ENCODE measurements at regions not wholly inside any gene's neighbourhood (a gene's known extent, or its start where the extent isn't known, plus 50 kb on each side); places are given as distances from the start of the nearest gene placed in this dataset.

- no peak for DNase-seq
These were observed 800.0 kb upstream of the LUZP2 start for GRCh38 chr11:23696688-23697415.

GRCh38 chr11:23704183-23704582 lies 792.7 kb upstream of the LUZP2 start:
- DNase-seq = no peak

DNA sequence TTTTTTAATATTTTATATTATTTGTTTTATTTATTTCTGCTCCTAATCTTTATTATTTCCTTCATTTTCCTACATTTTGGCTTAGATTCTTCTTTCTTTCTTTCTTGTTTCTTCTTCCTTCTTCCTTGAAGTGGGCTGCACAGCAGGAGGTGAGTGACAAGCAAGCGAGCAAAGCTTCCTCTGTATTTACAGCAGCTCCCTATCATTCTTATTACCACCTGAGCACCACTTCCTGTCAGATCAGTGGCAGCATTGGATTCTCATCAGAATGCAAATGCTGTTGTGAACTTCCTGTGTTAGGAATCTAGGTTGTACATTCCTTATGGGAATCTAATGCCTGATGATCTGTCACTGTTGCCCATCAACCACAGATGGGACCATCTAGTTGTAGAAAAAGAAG lies 784.9 kb upstream of the LUZP2 start:
- no peak for DNase-seq

DNA sequence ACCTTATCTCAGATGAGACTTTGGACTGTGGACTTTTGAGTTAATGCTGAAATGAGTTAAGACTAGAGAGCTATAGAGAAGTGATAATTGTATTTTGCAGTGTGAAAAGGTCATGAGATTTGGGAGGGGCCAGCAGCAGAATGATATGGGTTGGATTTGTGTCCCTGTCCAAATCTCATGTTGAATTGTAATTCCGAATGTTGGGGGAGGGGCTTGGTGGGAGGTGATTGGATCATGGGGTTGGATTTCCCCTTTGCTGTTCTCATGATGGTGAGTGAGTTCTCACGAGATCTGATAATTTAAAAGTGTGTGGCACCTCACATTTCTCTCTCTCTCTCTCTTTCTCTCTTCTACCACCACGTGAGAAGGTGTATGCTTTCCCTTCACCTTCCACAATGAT lies 777.8 kb upstream of the LUZP2 start:
- no peak for DNase-seq

- DNase-seq = no peak
These were observed 773.0 kb upstream of the LUZP2 start for GRCh38 chr11:23723861-23724260.

GRCh38 chr11:23725752-23726151 lies 771.1 kb upstream of the LUZP2 start:
- DNase-seq = no peak

DNA sequence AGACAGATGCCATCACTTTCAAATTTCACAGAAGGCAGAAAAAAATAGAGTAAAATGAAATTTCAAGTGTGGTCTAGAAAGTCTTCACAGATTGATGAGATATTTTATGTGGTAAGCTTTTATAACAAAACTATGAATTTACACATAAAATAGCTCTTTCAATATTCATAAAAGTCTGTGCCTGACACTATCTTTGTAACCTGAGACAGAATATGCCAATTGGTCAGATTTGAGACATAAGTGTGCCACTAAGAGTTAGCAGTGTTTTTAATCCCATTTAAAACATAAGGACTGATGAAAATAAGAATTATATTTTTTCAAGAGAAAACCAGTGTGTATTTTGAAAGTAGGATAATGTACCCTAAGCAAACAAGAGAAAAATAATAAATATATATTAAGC lies 769.5 kb upstream of the LUZP2 start:
- DNase-seq = no peak

DNA sequence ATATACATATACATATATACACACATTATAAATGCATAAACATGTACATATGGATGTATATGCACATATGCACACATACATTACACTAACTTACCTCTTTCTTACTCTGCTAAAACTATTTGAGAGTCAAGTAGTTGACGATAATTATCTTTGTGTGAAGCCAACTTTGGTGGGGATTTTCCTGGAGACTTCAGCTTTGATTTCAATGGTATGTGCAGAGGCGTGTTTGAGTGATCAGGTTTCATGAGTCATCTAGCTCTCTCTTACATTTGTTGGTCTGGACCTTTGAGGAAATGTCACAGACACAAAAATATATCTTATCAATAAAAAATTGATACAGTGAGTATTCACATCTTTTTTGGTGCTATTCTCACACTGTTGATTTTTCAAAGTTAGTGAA lies 769.1 kb upstream of the LUZP2 start:
- no peak for DNase-seq

DNA sequence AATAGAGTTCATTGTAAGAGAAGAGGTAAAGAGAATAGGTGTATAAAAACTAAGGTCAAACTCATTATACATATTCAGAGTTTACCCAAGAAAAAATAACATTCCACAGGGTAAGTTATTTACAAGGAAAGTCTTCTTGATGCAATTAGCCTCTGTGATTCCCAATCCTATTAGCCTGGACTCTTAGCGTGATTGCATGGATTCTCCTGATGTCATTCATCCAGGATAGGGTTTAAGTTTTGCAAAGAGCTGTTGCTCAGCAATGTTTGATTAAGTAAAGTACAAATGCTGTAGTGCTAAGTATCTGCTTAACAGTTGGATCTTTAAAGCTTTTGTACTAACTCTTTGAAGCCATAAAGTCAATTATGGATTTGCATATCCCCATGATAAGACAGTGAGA lies 767.8 kb upstream of the LUZP2 start:
- no peak for DNase-seq

DNA sequence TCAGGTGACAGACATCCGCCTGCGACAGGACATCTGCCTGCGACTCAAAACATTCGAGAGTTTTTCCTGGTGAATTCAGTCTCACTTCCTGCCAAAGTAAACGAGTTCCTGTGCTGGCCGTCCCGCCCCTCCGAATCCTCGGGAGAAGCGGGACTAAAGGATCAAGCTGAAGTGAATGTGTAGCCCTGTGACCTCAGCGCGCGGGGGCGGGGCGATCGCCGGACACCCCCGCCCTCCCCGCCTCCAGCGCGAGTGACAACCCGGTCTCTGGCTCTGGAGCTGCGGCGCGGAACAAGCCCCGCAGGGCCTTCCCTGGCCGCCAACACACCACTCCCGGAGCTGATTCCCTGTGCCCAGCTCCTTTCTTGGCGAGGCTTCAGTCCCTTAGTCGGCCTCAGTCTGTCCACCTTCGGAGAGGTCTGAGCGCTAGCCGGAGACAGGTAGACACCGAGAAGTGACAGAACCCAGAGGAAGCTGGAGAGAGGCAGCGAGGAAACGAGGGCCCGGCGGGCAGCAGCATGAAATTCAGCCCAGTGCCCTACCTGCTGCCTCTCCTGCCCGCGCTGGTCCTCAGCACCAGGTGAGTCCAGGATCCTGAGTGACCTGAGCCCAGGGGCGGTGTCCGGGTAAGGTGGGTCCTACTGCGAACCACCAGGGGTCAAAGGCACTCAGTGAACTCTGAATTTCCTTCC lies 766.4 kb upstream of the LUZP2 start:
- DNase-seq = no peak

- DNase-seq = no peak
These were observed 764.8 kb upstream of the LUZP2 start for GRCh38 chr11:23732026-23732425.

GRCh38 chr11:23746896-23747295 lies 750.0 kb upstream of the LUZP2 start:
- DNase-seq = no peak

DNA sequence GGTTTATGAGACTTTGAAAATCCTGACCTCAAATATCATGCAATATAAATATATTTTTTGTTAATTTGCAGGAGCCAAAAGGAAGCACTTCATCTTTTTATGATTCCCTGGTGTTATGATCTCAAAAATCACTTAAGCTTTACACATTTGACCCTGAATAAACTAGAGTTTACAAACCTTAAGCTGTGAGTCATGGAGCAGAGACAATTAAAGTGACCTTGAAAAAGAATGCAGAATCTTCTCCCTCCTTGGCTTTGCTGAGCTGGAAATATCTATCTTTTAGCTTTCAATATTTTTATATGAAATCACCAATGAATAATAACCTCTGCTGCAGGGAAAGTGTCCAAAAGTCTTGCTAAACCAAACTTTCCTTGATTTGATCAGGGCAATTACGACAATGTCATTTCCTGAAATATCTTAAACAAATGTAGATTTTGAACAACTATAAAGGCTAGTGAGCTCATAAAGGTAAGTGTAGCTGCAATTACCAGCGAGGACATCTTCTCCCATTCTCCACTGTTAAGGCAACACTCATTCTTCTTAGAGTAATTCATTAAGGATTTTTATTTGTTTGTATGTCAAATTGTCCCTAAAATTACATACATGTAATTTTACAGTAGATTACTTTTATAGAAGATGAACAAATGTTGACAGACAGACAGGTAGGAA lies 747.0 kb upstream of the LUZP2 start:
- DNase-seq = no peak

- DNase-seq = no peak
These were observed 745.6 kb upstream of the LUZP2 start for GRCh38 chr11:23751280-23751679.

DNA sequence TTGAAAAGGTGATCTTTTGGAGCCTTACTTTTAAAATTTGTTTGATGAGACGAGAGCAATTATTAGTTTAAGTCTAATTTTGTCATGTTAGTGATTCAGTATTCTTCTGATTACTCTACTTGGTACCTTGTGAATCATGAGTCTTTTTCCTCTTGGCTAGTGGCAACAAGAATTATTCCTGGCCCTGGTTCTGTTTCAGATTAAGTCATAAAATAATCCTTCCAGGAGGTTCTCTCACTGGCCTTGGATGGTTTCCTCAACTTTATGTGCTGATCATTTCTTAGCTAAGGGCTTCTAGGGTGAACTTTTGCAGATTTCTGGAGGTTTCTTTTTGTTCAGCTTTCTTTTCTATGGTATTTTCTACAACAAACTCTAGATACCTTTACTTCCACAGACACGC lies 741.8 kb upstream of the LUZP2 start:
- no peak for DNase-seq

DNA sequence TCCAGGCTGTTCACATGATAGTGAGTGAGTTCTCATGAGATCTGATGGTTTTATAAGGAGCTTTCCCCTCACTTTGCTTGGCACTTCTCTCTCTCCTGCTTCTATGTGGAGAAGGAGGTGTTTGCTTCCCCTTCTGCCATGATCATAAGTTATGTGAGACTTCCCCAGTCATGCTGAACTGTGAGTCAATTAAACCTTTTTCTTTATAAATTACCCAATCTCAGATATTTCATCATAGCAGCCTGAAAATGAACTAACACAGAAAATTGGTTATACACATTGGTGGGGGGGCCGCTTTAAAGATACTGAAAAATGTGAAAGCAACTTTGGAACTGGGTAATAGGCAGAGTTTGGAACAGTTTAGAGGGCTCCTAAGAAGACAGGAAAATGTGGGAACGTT lies 741.1 kb upstream of the LUZP2 start:
- no peak for DNase-seq

- no peak for DNase-seq
These were observed 737.4 kb upstream of the LUZP2 start for GRCh38 chr11:23759489-23759888.

DNA sequence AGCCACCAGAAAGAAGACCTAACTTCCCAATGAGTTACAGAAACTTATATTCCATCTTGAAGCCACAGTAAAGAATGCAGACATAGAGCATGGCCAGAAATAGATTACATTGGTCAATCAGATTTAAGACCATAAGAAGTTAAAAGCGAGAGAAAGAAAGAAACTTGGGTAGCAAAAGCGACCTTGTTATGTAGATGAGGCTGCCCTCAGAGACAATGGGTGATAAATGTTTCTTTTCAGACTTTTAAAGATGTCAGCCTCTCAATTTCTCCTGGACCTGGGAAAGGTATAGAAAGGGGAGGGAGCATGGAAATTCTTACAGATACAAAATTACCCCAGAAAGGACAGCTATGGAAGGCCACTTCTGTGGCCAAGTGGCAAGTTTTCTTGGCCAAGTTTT lies 732.6 kb upstream of the LUZP2 start:
- no peak for DNase-seq

- DNase-seq = no peak
These were observed 731.1 kb upstream of the LUZP2 start for GRCh38 chr11:23765682-23766252.

DNA sequence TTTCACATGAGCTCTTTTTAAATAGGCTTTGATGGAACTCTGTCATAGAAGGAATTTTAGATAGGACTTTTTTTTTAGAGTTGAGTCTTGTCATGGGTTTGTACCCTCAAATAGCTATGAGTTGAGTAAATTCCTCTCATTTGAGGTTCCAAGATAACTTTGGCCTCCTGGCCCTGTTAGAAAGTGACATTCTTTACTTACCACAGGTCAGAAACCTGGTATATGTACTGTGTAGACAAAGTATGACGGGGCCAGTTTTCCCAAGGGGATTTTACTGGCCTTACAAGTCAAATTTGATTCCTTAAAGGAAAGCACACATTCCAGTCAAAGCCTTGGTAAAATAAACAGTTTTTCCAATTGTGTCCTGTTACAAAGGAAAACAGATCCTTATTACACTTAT lies 729.3 kb upstream of the LUZP2 start:
- DNase-seq = no peak

DNA sequence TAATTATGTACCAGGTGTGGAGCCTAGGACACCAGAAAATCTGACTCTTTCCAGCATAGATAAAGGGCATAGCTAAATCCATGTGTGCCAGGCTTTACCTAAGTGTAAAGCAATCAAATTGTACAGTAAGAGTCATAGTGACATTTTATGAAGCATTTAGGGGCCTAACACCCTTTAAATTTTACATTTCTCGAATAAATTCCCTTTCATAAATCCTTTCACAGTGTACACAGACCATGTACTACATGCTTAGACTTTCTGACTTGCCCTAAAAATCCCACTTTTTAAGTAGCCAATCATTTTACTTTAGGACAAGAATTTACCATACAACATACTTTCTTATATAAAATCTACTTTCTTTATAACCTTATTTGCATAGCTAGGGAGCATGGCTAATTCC lies 727.6 kb upstream of the LUZP2 start:
- no peak for DNase-seq

GRCh38 chr11:23772081-23772480 lies 724.8 kb upstream of the LUZP2 start:
- DNase-seq = no peak

DNA sequence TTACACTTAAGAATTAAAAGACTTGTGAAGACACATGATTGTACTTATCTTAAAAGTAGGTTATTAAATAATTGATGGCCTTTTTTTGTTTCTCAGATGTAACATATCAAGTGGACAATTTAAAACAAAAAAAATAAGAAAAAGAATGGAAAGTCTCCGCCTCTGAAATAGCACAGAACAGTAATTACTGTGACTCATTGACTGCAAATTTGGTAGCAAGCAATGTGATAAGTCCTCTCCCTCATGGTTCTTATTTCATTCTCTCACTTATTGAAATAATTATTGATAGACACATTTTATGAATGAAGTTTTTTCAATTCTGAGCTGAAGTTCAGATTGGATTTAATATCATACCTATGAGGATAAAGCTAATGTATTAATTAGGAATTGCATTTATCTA lies 717.9 kb upstream of the LUZP2 start:
- no peak for DNase-seq

GRCh38 chr11:23780231-23780630 lies 716.6 kb upstream of the LUZP2 start:
- DNase-seq = no peak

Data from hippocampal formation (tissue), 2 donors.